Tibial nerve (tissue), 4 donors: ENCODE measurements at regions not wholly inside any gene's neighbourhood (a gene's known extent, or its start where the extent isn't known, plus 50 kb on each side); places are given as distances from the start of the nearest gene placed in this dataset.

ENCODE experiments used
- DNase-seq, 2 donors: peaks; one replicate each; pipeline ENCODE4 v3.0.0-alpha.2; 2019; ENCODE audit warnings: low spot score in 2 of 2
- H3K27ac ChIP-seq, 4 donors: fragments of 200-600 bp; sonication (generic) in 3 of 4; one replicate each; pipeline ENCODE4 v1.5.1; 2017 to 2019; ENCODE audit warnings: mild to moderate bottlenecking in 1 of 4
- H3K27me3 ChIP-seq, 2 donors: fragments of 200-600 bp; sonication (generic) in 1 of 2; one replicate each; pipeline versions ENCODE4 v1.5.1 to v1.6.0; 2017 to 2019
- H3K36me3 ChIP-seq, 3 donors: fragments of 200-600 bp; sonication (generic); one replicate each; pipeline ENCODE4 v1.5.1; 2018 to 2019
- H3K4me1 ChIP-seq, 4 donors: fragments of 200-600 bp; sonication (generic) in 3 of 4; one replicate each; pipeline ENCODE4 v1.5.1; 2017 to 2019
- H3K4me3 ChIP-seq, 4 donors: fragments of 200-600 bp; sonication (generic) in 3 of 4; one replicate each; pipeline ENCODE4 v1.5.1; 2017 to 2019; ENCODE audit warnings: mild to moderate bottlenecking in 1 of 4, moderate library complexity in 1 of 4
- H3K9me3 ChIP-seq, 4 donors: fragments of 200-600 bp; sonication (generic) in 3 of 4; one replicate each; pipeline ENCODE4 v1.5.1; 2017 to 2019
- EP300 ChIP-seq, 2 donors: sonication (generic); formaldehyde crosslinking; IDR thresholded peaks; one replicate each; pipeline ENCODE4 v1.6.1; 2017; ENCODE audit warnings: antibody characterized with exemption in 2 of 2, mild to moderate bottlenecking in 1 of 2
- POLR2A ChIP-seq, 2 donors: fragments of 450-650 bp; IDR thresholded peaks; one replicate each; pipeline ENCODE4 v1.6.1; 2017; ENCODE audit warnings: antibody characterized with exemption in 2 of 2, mild to moderate bottlenecking in 2 of 2, moderate library complexity in 2 of 2
- WGBS, 2 donors: methylation state at CpG; one replicate each; pipeline ENCODE4 v1.1.5; 2018; 5-methylcytosine and 5-hydroxymethylcytosine counted together
- TF ChIP-seq, protein P1 (sequence below), 5 experiments: fragments of 200-600 bp in 3 of 5; fragments of 450-650 bp in 2 of 5; sonication (generic) in 3 of 5; IDR thresholded peaks; one replicate each; pipeline ENCODE4 v1.5.1; 2016 to 2019; ENCODE audit warnings: antibody characterized with exemption in 5 of 5, mild to moderate bottlenecking in 3 of 5, moderate library complexity in 2 of 5

GRCh38 chr13:104318121-104318520 is 1251.9 kb upstream of the SLC10A2 start:
- H3K9me3 ChIP-seq = no peaks in the 10 kb centered on the region
- H3K27ac ChIP-seq = no peak overlapping the region

GRCh38 chr13:104315606-104316005 is 1249.4 kb upstream of the SLC10A2 start:
- Histone ChIP-seq H3K27me3 (no peaks in the 10 kb centered on the region), H3K9me3 (no peaks in the 10 kb centered on the region), H3K36me3 (no peaks in the 10 kb centered on the region), H3K27ac (no peak overlapping the region), H3K4me1 (no peaks in the 10 kb centered on the region), H3K4me3 (no peak overlapping the region)
- WGBS, 2 donors = 46 to 52% methylated on average over 3 of the region's 3 CpGs
- DNase-seq = no peak
- TF ChIP-seq, protein P1, sequence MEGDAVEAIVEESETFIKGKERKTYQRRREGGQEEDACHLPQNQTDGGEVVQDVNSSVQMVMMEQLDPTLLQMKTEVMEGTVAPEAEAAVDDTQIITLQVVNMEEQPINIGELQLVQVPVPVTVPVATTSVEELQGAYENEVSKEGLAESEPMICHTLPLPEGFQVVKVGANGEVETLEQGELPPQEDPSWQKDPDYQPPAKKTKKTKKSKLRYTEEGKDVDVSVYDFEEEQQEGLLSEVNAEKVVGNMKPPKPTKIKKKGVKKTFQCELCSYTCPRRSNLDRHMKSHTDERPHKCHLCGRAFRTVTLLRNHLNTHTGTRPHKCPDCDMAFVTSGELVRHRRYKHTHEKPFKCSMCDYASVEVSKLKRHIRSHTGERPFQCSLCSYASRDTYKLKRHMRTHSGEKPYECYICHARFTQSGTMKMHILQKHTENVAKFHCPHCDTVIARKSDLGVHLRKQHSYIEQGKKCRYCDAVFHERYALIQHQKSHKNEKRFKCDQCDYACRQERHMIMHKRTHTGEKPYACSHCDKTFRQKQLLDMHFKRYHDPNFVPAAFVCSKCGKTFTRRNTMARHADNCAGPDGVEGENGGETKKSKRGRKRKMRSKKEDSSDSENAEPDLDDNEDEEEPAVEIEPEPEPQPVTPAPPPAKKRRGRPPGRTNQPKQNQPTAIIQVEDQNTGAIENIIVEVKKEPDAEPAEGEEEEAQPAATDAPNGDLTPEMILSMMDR (IDR thresholded peaks at IDR 0.05) = no peak
- TF ChIP-seq EP300 (IDR thresholded peaks at IDR 0.05) = no peak
- no peak for TF ChIP-seq POLR2A (IDR thresholded peaks at IDR 0.05)

More at GRCh38 chr13:104318121-104318520, 1251.9 kb upstream of the SLC10A2 start:
- no peaks in the 10 kb centered on the region for H3K4me1 ChIP-seq
- H3K36me3 ChIP-seq = no peaks in the 10 kb centered on the region
- TF ChIP-seq, protein P1 (IDR thresholded peaks at IDR 0.05) = no peak
- TF ChIP-seq EP300 (IDR thresholded peaks at IDR 0.05) (no peak), POLR2A (IDR thresholded peaks at IDR 0.05) (no peak)
- no peak overlapping the region for H3K4me3 ChIP-seq
- 4 to 8% methylated on average over 1 of the region's 1 CpG for WGBS, 2 donors
- H3K27me3 ChIP-seq = no peaks in the 10 kb centered on the region
- no peak for DNase-seq

DNA sequence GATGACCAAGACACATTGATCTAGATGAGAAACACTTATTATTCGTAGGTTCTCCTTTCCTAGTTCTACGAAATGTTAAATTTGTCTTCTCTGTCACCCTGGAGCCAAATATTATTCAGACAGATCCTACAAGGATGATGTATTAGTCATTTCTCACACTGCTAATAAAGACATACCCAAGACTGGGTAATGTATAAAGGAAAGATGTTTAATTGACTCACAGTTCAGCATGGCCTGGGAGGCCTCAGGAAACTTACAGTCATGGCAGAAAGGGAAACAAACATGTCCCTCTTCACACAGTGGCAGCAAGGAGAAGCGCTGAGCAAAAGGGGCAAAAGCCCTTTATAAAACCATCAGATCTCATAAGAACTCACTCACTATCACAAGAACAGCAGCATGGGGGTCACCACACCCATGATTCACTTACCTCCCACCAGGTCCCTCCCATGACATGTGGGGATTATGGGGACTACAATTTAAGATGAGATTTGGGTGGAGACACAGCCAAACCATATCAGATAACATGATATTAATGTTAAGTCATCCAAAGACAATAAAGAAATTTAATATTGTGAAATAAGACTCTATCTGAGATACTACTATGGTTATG is 1248.8 kb upstream of the SLC10A2 start:
- 93 to 96% methylated on average over 3 of the region's 3 CpGs for WGBS, 2 donors
- DNase-seq = no peak

GRCh38 chr13:104314321-104314720 is 1248.1 kb upstream of the SLC10A2 start:
- Histone ChIP-seq H3K4me3 (no peak overlapping the region), H3K27me3 (no peaks in the 10 kb centered on the region), H3K4me1 (no peaks in the 10 kb centered on the region), H3K9me3 (no peaks in the 10 kb centered on the region), H3K27ac (no peak overlapping the region), H3K36me3 (no peaks in the 10 kb centered on the region)
- DNase-seq = no peak
- WGBS, 2 donors = 92 to 93% methylated on average over 1 of the region's 1 CpG
- TF ChIP-seq, protein P1 (IDR thresholded peaks at IDR 0.05) = no peak
- TF ChIP-seq EP300 (IDR thresholded peaks at IDR 0.05) (no peak), POLR2A (IDR thresholded peaks at IDR 0.05) (no peak)

More for the DNA sequence above, 1248.8 kb upstream of the SLC10A2 start:
- no peaks in the 10 kb centered on the region for H3K4me1 ChIP-seq
- TF ChIP-seq, protein P1 (IDR thresholded peaks at IDR 0.05) = no peak
- TF ChIP-seq EP300 (IDR thresholded peaks at IDR 0.05) (no peak), POLR2A (IDR thresholded peaks at IDR 0.05) (no peak)
- no peaks in the 10 kb centered on the region for H3K27me3 ChIP-seq
- no peak overlapping the region for H3K4me3 ChIP-seq
- H3K36me3 ChIP-seq = no peaks in the 10 kb centered on the region
- H3K9me3 ChIP-seq = no peaks in the 10 kb centered on the region
- H3K27ac ChIP-seq = no peak overlapping the region

GRCh38 chr13:104310861-104311260 is 1244.6 kb upstream of the SLC10A2 start:
- H3K4me1 ChIP-seq = no peaks in the 10 kb centered on the region
- H3K27ac ChIP-seq = no peak overlapping the region
- H3K9me3 ChIP-seq = no peaks in the 10 kb centered on the region
- WGBS, 2 donors = 40 to 100% methylated on average over 2 of the region's 2 CpGs
- no peak for DNase-seq
- no peak overlapping the region for H3K4me3 ChIP-seq
- TF ChIP-seq EP300 (IDR thresholded peaks at IDR 0.05) = no peak
- TF ChIP-seq, protein P1 (IDR thresholded peaks at IDR 0.05) = no peak
- TF ChIP-seq POLR2A (IDR thresholded peaks at IDR 0.05) = no peak
- no peaks in the 10 kb centered on the region for H3K36me3 ChIP-seq
- H3K27me3 ChIP-seq = no peaks in the 10 kb centered on the region
